ENCODE measurements at regions not wholly inside any gene's neighbourhood (a gene's known extent, or its start where the extent isn't known, plus 50 kb on each side); places are given as distances from the start of the nearest gene placed in this dataset.

- no peak for DNase-seq
- no peaks in the 10 kb centered on the region for H3K36me3 ChIP-seq (replicated peaks; ENCODE audit: control insufficient read depth, insufficient read depth, low read length)
- no peak overlapping the region for H3K4me3 ChIP-seq (ENCODE audit: insufficient read depth, low read depth, low read length)
- H3K27me3 ChIP-seq (ENCODE audit: control insufficient read depth, insufficient read depth, low read length), result no peaks in the 10 kb centered on the region
Measured at GRCh38 chr5:93196986-93197385, 384.0 kb downstream of the NR2F1-AS1 start.

- Histone ChIP-seq H3K4me3 (ENCODE audit: insufficient read depth, low read depth, low read length) (no peak overlapping the region), H3K36me3 (replicated peaks; ENCODE audit: control insufficient read depth, insufficient read depth, low read length) (no peaks in the 10 kb centered on the region), H3K27me3 (ENCODE audit: control insufficient read depth, insufficient read depth, low read length) (no peaks in the 10 kb centered on the region)
- DNase-seq, result no peak
Measured at GRCh38 chr5:93193431-93194347, 387.3 kb downstream of the NR2F1-AS1 start.

DNA sequence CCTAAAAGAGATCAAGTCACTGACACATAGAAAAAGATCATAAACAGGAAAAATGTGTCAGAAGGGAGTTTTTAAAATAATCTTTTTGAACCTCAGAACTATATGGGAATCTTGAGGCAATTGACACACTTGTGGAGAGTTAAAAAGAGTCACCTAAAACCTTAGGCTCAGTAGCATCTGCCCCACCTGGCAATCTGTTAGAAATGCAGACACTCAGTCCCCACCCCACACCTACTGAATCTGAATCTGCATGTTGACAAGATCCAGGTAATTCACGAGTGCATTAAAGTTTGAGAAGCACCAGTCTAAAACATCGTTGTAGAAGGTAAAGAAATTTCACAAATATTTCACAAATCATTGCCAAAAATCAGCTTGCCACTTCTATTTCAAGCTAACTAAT is 388.3 kb downstream of the NR2F1-AS1 start:
- Histone ChIP-seq H3K36me3 (replicated peaks; ENCODE audit: control insufficient read depth, insufficient read depth, low read length) (no peaks in the 10 kb centered on the region), H3K4me3 (ENCODE audit: insufficient read depth, low read depth, low read length) (no peak overlapping the region), H3K27me3 (ENCODE audit: control insufficient read depth, insufficient read depth, low read length) (no peaks in the 10 kb centered on the region)
- DNase-seq, result no peak

GRCh38 chr5:93192087-93192486 is 388.9 kb downstream of the NR2F1-AS1 start:
- Histone ChIP-seq H3K36me3 (replicated peaks; ENCODE audit: control insufficient read depth, insufficient read depth, low read length) (no peaks in the 10 kb centered on the region), H3K27me3 (ENCODE audit: control insufficient read depth, insufficient read depth, low read length) (no peaks in the 10 kb centered on the region), H3K4me3 (ENCODE audit: insufficient read depth, low read depth, low read length) (no peak overlapping the region)
- no peak for DNase-seq

- no peak for DNase-seq
Measured at GRCh38 chr5:93191035-93191817, 389.8 kb downstream of the NR2F1-AS1 start.

DNA sequence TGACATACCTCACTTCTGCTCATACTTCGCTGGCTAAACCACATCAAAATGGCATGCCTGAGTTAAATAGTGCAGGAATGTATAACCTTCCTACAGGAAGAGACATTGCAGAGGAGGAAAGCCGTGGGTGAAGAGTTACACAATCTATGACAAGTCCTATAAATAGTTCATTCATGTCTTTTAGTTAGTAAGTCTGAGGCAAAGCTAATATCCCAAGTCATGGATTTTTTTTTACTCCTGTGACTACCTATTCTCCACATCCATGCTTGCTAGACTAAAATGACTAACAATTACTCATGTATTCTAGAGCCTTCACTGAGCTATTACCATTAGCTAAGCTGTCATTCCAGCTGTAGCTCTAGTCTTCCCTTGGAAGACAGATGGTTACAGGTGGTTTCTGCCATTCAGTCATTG is 391.3 kb downstream of the NR2F1-AS1 start:
- no peaks in the 10 kb centered on the region for H3K36me3 ChIP-seq (replicated peaks; ENCODE audit: control insufficient read depth, insufficient read depth, low read length)
- H3K4me3 ChIP-seq (ENCODE audit: insufficient read depth, low read depth, low read length), result no peak overlapping the region
- H3K27me3 ChIP-seq (ENCODE audit: control insufficient read depth, insufficient read depth, low read length), result no peaks in the 10 kb centered on the region
- DNase-seq, result no peak

More at GRCh38 chr5:93191035-93191817, 389.8 kb downstream of the NR2F1-AS1 start:
- no peaks in the 10 kb centered on the region for H3K36me3 ChIP-seq (replicated peaks; ENCODE audit: control insufficient read depth, insufficient read depth, low read length)
- H3K4me3 ChIP-seq (ENCODE audit: insufficient read depth, low read depth, low read length), result no peak overlapping the region
- H3K27me3 ChIP-seq (ENCODE audit: control insufficient read depth, insufficient read depth, low read length), result no peaks in the 10 kb centered on the region

GRCh38 chr5:93188876-93189485 is 392.0 kb downstream of the NR2F1-AS1 start:
- Histone ChIP-seq H3K36me3 (replicated peaks; ENCODE audit: control insufficient read depth, insufficient read depth, low read length) (no peaks in the 10 kb centered on the region), H3K4me3 (ENCODE audit: insufficient read depth, low read depth, low read length) (no peak overlapping the region), H3K27me3 (ENCODE audit: control insufficient read depth, insufficient read depth, low read length) (no peaks in the 10 kb centered on the region)
- no peak for DNase-seq

- no peaks in the 10 kb centered on the region for H3K27me3 ChIP-seq (ENCODE audit: control insufficient read depth, insufficient read depth, low read length)
- H3K36me3 ChIP-seq (replicated peaks; ENCODE audit: control insufficient read depth, insufficient read depth, low read length), result no peaks in the 10 kb centered on the region
- H3K4me3 ChIP-seq (ENCODE audit: insufficient read depth, low read depth, low read length), result no peak overlapping the region
- DNase-seq, result no peak
Measured at GRCh38 chr5:93186076-93186682, 394.8 kb downstream of the NR2F1-AS1 start.

GRCh38 chr5:93184041-93184440 is 397.0 kb downstream of the NR2F1-AS1 start:
- H3K4me3 ChIP-seq (ENCODE audit: insufficient read depth, low read depth, low read length), result no peak overlapping the region
- no peak for DNase-seq
- H3K27me3 ChIP-seq (ENCODE audit: control insufficient read depth, insufficient read depth, low read length), result no peaks in the 10 kb centered on the region
- H3K36me3 ChIP-seq (replicated peaks; ENCODE audit: control insufficient read depth, insufficient read depth, low read length), result no peaks in the 10 kb centered on the region

GRCh38 chr5:93179466-93179865 is 401.6 kb downstream of the NR2F1-AS1 start:
- no peak for DNase-seq
- no peak overlapping the region for H3K4me3 ChIP-seq (ENCODE audit: insufficient read depth, low read depth, low read length)
- no peaks in the 10 kb centered on the region for H3K27me3 ChIP-seq (ENCODE audit: control insufficient read depth, insufficient read depth, low read length)
- H3K36me3 ChIP-seq (replicated peaks; ENCODE audit: control insufficient read depth, insufficient read depth, low read length), result no peaks in the 10 kb centered on the region

DNA sequence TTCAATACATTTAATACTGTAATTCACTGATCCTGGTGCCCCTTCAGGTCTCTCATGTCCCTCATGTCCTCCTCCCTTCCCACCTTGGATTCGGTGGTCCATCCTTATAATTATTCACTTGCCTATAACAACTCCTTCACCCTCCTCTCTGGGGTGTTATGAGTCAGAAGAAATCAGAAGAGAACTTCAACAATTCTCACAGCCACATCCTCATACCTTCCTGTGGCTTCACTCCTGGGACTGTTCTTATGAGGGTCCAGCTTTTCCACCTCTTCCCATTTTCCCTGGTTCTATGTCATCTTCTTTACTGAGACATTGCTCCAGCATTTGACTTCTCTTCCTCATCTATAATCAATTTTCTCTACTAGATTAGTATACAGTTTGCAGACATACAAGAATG is 406.1 kb downstream of the NR2F1-AS1 start:
- Histone ChIP-seq H3K36me3 (replicated peaks; ENCODE audit: control insufficient read depth, insufficient read depth, low read length) (no peaks in the 10 kb centered on the region), H3K27me3 (ENCODE audit: control insufficient read depth, insufficient read depth, low read length) (no peaks in the 10 kb centered on the region), H3K4me3 (ENCODE audit: insufficient read depth, low read depth, low read length) (no peak overlapping the region)
- no peak for DNase-seq

DNA sequence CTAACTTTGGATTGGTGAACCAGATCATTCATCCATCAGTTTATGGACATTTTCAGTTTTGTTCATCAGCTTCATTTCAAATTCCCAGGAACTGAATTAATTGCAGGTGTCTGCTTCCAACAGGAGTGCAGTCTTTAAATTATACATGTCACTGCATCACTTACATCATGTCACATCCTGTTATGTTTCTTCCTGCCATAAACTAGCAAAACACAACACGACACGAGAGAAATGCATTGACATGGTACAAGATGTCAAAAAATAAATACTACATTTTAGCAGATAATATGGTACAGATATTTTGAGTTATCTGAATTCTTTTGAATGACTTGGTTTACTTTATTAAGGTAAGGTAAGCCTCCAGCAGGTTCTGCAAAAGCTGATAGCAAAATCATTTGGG is 415.5 kb downstream of the NR2F1-AS1 start:
- Histone ChIP-seq H3K27me3 (ENCODE audit: control insufficient read depth, insufficient read depth, low read length) (no peaks in the 10 kb centered on the region), H3K36me3 (replicated peaks; ENCODE audit: control insufficient read depth, insufficient read depth, low read length) (no peaks in the 10 kb centered on the region), H3K4me3 (ENCODE audit: insufficient read depth, low read depth, low read length) (no peak overlapping the region)
- DNase-seq, result no peak

DNA sequence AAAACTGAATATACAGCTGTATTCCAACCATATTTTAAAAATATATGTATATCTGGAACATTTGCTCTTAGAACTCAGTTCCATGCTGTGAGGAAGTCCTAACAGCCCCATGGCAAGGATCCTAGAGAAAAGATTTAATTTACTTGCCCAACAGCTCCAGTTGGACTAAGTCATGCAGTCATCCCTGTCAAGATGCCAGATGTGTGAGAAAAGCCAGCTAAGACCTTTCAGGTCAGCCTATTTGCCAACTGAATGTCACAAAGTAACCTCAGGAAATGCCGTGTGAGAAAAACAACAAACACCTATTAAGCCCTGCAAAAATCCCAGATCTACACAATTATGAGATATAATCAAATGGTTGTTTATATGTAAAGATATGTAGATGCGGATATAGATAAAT is 416.3 kb downstream of the NR2F1-AS1 start:
- DNase-seq, result no peak
- H3K4me3 ChIP-seq (ENCODE audit: insufficient read depth, low read depth, low read length), result no peak overlapping the region
- no peaks in the 10 kb centered on the region for H3K36me3 ChIP-seq (replicated peaks; ENCODE audit: control insufficient read depth, insufficient read depth, low read length)
- H3K27me3 ChIP-seq (ENCODE audit: control insufficient read depth, insufficient read depth, low read length), result no peaks in the 10 kb centered on the region

GRCh38 chr5:93163010-93163663 is 417.9 kb downstream of the NR2F1-AS1 start:
- no peak for DNase-seq
- no peaks in the 10 kb centered on the region for H3K36me3 ChIP-seq (replicated peaks; ENCODE audit: control insufficient read depth, insufficient read depth, low read length)
- no peaks in the 10 kb centered on the region for H3K27me3 ChIP-seq (ENCODE audit: control insufficient read depth, insufficient read depth, low read length)
- no peak overlapping the region for H3K4me3 ChIP-seq (ENCODE audit: insufficient read depth, low read depth, low read length)
